Upper lobe of left lung (tissue), 4 donors: ENCODE measurements at regions not wholly inside any gene's neighbourhood (a gene's known extent, or its start where the extent isn't known, plus 50 kb on each side); places are given as distances from the start of the nearest gene placed in this dataset.

ENCODE experiments used
- CTCF ChIP-seq, 6 experiments: fragments of 450-650 bp in 4 of 6; fragments of 200-600 bp in 2 of 6; sonication (generic) in 2 of 6; IDR thresholded peaks; one replicate each; pipeline ENCODE4 v1.5.1; 2016 to 2019; ENCODE audit warnings: antibody characterized with exemption in 6 of 6
- EP300 ChIP-seq, 4 donors: sonication (generic); formaldehyde crosslinking; IDR thresholded peaks; one replicate each; pipeline ENCODE4 v1.5.1; 2017; ENCODE audit warnings: antibody characterized with exemption in 4 of 4, control low read depth in 2 of 4
- POLR2AphosphoS5 ChIP-seq, 2 donors: sonication (generic); formaldehyde crosslinking; IDR thresholded peaks; one replicate each; pipeline ENCODE4 v1.5.1; 2017; ENCODE audit warnings: antibody characterized with exemption in 2 of 2

- TF ChIP-seq CTCF (IDR thresholded peaks at IDR 0.05) (no peak), POLR2AphosphoS5 (IDR thresholded peaks at IDR 0.05) (no peak), EP300 (IDR thresholded peaks at IDR 0.05) (no peak)
These were observed 91.4 kb upstream of the TMPO start for GRCh38 chr12:98423963-98424362.
